H9 (cell line): ENCODE measurements at regions not wholly inside any gene's neighbourhood (a gene's known extent, or its start where the extent isn't known, plus 50 kb on each side); places are given as distances from the start of the nearest gene placed in this dataset.
A peak's percentile ranks its signal among the peaks of the same experiment; 100 is the strongest.

Source experiments
- DNase-seq: peaks from one replicate; pipeline ENCODE4 v3.0.0-alpha.2; 2017
- H2AFZ ChIP-seq: one replicate; pipeline ENCODE4 v1.6.1; 2013; ENCODE audit warnings: mild to moderate bottlenecking, low read length, control low read depth, moderate library complexity
- H2AK5ac ChIP-seq: 2 replicates; pipeline ENCODE4 v1.6.1; 2013; ENCODE audit warnings: low read length, control low read depth, mixed read lengths; ENCODE audit not compliant: insufficient read length
- H2BK120ac ChIP-seq: one replicate; pipeline ENCODE4 v1.6.1; 2013; ENCODE audit warnings: low read depth, mild to moderate bottlenecking, low read length, control low read depth, inconsistent platforms; ENCODE audit not compliant: poor library complexity, severe bottlenecking
- H2BK12ac ChIP-seq: 2 replicates; pipeline ENCODE4 v1.6.1; 2013; ENCODE audit warnings: low read length, control low read depth, mixed read lengths, low read depth; ENCODE audit not compliant: insufficient read length
- H2BK15ac ChIP-seq: 2 replicates; pipeline ENCODE4 v1.6.1; 2013; ENCODE audit warnings: low read depth, low read length, control low read depth
- H2BK20ac ChIP-seq: one replicate; pipeline ENCODE4 v1.6.1; 2013; ENCODE audit warnings: low read depth, mild to moderate bottlenecking, low read length, control low read depth, inconsistent platforms; ENCODE audit not compliant: poor library complexity, severe bottlenecking
- H2BK5ac ChIP-seq: 2 replicates; pipeline ENCODE4 v1.6.1; 2013; ENCODE audit warnings: low read length, control low read depth, mixed read lengths; ENCODE audit not compliant: insufficient read length
- H3K14ac ChIP-seq: 2 replicates; pipeline ENCODE4 v1.6.1; 2013; ENCODE audit warnings: low read length, control low read depth; ENCODE audit not compliant: insufficient read depth
- H3K18ac ChIP-seq: 2 replicates; pipeline ENCODE4 v1.6.1; 2013; ENCODE audit warnings: low read depth, mild to moderate bottlenecking, mixed read lengths, low read length, control low read depth; ENCODE audit not compliant: insufficient read length
- H3K23ac ChIP-seq: 2 replicates; pipeline ENCODE4 v1.6.1; 2013; ENCODE audit warnings: low read length, control low read depth, mixed read lengths, low read depth; ENCODE audit not compliant: insufficient read length
- H3K23me2 ChIP-seq: 2 replicates; pipeline ENCODE4 v1.6.1; 2013; ENCODE audit warnings: low read depth, mild to moderate bottlenecking, mixed read lengths, low read length, control low read depth; ENCODE audit not compliant: insufficient read length, poor library complexity, severe bottlenecking
- H3K27ac ChIP-seq: 2 replicates; pipeline ENCODE4 v1.5.1; 2013; ENCODE audit warnings: low read length, control low read depth, mixed read lengths, low read depth; ENCODE audit not compliant: insufficient read length
- H3K27me3 ChIP-seq: 2 replicates; pipeline ENCODE4 v1.6.1; 2013; ENCODE audit warnings: low read length, control low read depth, inconsistent platforms; ENCODE audit not compliant: insufficient read depth
- H3K4ac ChIP-seq: 2 replicates; pipeline ENCODE4 v1.6.1; 2013; ENCODE audit warnings: low read depth, mild to moderate bottlenecking, control low read depth, inconsistent platforms, low read length, moderate library complexity
- H3K4me1 ChIP-seq: 2 replicates; pipeline ENCODE4 v1.6.1; 2013; ENCODE audit warnings: low read length, control low read depth, inconsistent platforms; ENCODE audit not compliant: insufficient read depth
- H3K4me2 ChIP-seq: 2 replicates; pipeline ENCODE4 v1.6.1; 2013; ENCODE audit warnings: low read length, control low read depth, mixed read lengths; ENCODE audit not compliant: insufficient read length, insufficient read depth
- H3K56ac ChIP-seq: 2 replicates; pipeline ENCODE4 v1.6.1; 2013; ENCODE audit warnings: low read depth, mild to moderate bottlenecking, mixed read lengths, low read length, control low read depth; ENCODE audit not compliant: insufficient read length
- H3K79me1 ChIP-seq: 2 replicates; pipeline ENCODE4 v1.6.1; 2013; ENCODE audit warnings: low read depth, mild to moderate bottlenecking, moderate library complexity, low read length, control low read depth, inconsistent platforms; ENCODE audit not compliant: insufficient read depth, poor library complexity, severe bottlenecking
- H3K79me2 ChIP-seq: 2 replicates; pipeline ENCODE4 v1.6.1; 2013; ENCODE audit warnings: low read length, control low read depth, inconsistent platforms; ENCODE audit not compliant: insufficient read depth
- H3K9ac ChIP-seq: 2 replicates; pipeline ENCODE4 v1.6.1; 2013; ENCODE audit warnings: low read length, control low read depth, mixed read lengths; ENCODE audit not compliant: insufficient read length; ENCODE audit errors: extremely low read depth
- H3K9me3 ChIP-seq: one replicate; pipeline ENCODE4 v1.6.1; 2013; ENCODE audit warnings: low read depth, low read length, inconsistent platforms; ENCODE audit not compliant: control insufficient read depth
- H3T11ph ChIP-seq: one replicate; pipeline ENCODE4 v1.6.1; 2013; ENCODE audit warnings: mild to moderate bottlenecking, low read length, control low read depth, inconsistent platforms
- H4K20me1 ChIP-seq: one replicate; pipeline ENCODE4 v1.6.1; 2013; ENCODE audit not compliant: control insufficient read depth, insufficient read length, insufficient read depth
- H4K5ac ChIP-seq: 2 replicates; pipeline ENCODE4 v1.6.1; 2013; ENCODE audit warnings: low read depth, mild to moderate bottlenecking, mixed read lengths, low read length, control low read depth; ENCODE audit not compliant: insufficient read length
- H4K8ac ChIP-seq: replicated peaks from 2 replicates; pipeline ENCODE4 v1.6.1; 2013; ENCODE audit warnings: low read length, control low read depth, mixed read lengths, low read depth; ENCODE audit not compliant: insufficient read length
- H4K91ac ChIP-seq: 2 replicates; pipeline ENCODE4 v1.6.1; 2013; ENCODE audit warnings: low read depth, mild to moderate bottlenecking, moderate library complexity, mixed read lengths, low read length, control low read depth; ENCODE audit not compliant: insufficient read length
- H3K27ac Mint-ChIP-seq, 3 experiments: 2 replicates in 2 of 3; 3 replicates in 1 of 3; pipeline ENCODE4 v1.8.0; 2020 to 2021; ENCODE audit warnings: mixed read lengths in 3 of 3, mild to moderate bottlenecking in 1 of 3, moderate library complexity in 1 of 3
- H3K27me3 Mint-ChIP-seq: 2 replicates; pipeline ENCODE4 v1.8.0; 2021; ENCODE audit warnings: low read depth, mild to moderate bottlenecking, moderate library complexity, mixed read lengths
- H3K36me3 Mint-ChIP-seq, 3 experiments: 2 replicates in 2 of 3; 3 replicates in 1 of 3; pipeline ENCODE4 v1.8.0; 2020 to 2021; ENCODE audit warnings: low read depth in 3 of 3, mixed read lengths in 3 of 3; ENCODE audit not compliant: insufficient read depth in 1 of 3
- H3K4me1 Mint-ChIP-seq, 2 experiments: 2 replicates each; pipeline ENCODE4 v1.8.0; 2020; ENCODE audit warnings: mixed read lengths in 2 of 2
- H3K4me3 Mint-ChIP-seq, 2 experiments: 2 replicates in 1 of 2; 3 replicates in 1 of 2; pipeline ENCODE4 v1.8.0; 2020 to 2021; ENCODE audit warnings: mild to moderate bottlenecking in 2 of 2, mixed read lengths in 2 of 2, moderate library complexity in 1 of 2
- H3K9me3 Mint-ChIP-seq, 2 experiments: 2 replicates in 1 of 2; 3 replicates in 1 of 2; pipeline ENCODE4 v1.8.0; 2020; ENCODE audit warnings: mild to moderate bottlenecking in 2 of 2, mixed read lengths in 2 of 2, moderate library complexity in 1 of 2
- WGBS: extraction: QIAGEN DNeasy Blood & Tissue Kit; methylation state at CpG from one replicate; pipeline ENCODE4 v1.1.7; 2013; ENCODE audit warnings: missing lambda C conversion rate, low lambda C conversion rate, mixed read lengths; ENCODE audit not compliant: insufficient read length; ENCODE audit errors: extremely low coverage; 5-methylcytosine and 5-hydroxymethylcytosine counted together
- TF ChIP-seq, protein P1 (sequence below): fragments of 200-600 bp; sonication (generic); conservative IDR thresholded peaks from 3 replicates; pipeline ENCODE4 v1.8.0; 2021; ENCODE audit warnings: antibody characterized with exemption, mild to moderate bottlenecking

DNA sequence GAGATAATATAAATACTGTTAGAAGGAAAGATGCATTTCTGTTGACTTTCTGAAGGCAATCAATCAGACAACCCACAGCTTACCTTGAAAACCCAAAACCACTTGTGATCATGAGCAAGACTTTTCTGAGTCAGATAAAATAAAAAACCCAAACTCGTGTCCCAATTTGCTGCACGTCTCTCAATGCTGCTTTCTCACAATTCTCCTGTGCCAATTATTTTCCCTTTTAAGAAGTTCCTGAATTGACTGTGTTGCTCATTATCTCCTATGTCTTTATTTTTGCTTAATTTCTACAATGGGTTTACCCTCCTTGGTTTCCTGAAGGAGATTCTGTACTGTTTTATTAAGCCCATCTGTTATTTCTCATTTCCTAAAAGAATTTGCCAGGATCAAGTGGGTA is 1891.9 kb upstream of the PCDH10 start:
- Histone ChIP-seq H3K56ac (no peak overlapping the region), H3K79me1 (no peaks in the 10 kb centered on the region), H2AFZ (no peak overlapping the region), H4K5ac (no peak overlapping the region), H3K4ac (no peak overlapping the region), H3K23ac (no peak overlapping the region), H2BK120ac (no peak overlapping the region), H2AK5ac (no peak overlapping the region), H3K27me3 (no peaks in the 10 kb centered on the region), H3K9me3 (no peaks in the 10 kb centered on the region), H4K91ac (no peak overlapping the region), H2BK5ac (no peak overlapping the region), H3K4me2 (no peak overlapping the region), H2BK20ac (no peak overlapping the region), H3K4me1 (no peaks in the 10 kb centered on the region), H3K18ac (no peak overlapping the region), H4K8ac (no peak overlapping the region), H3K27ac (no peak overlapping the region), H3K79me2 (no peaks in the 10 kb centered on the region), H3K9ac (no peak overlapping the region), H3K14ac (no peak overlapping the region), H2BK15ac (no peak overlapping the region), H3T11ph (no peak overlapping the region), H2BK12ac (no peak overlapping the region), H3K23me2 (no peaks in the 10 kb centered on the region), H4K20me1 (no peaks in the 10 kb centered on the region)
- no peak for DNase-seq
- TF ChIP-seq, protein P1, sequence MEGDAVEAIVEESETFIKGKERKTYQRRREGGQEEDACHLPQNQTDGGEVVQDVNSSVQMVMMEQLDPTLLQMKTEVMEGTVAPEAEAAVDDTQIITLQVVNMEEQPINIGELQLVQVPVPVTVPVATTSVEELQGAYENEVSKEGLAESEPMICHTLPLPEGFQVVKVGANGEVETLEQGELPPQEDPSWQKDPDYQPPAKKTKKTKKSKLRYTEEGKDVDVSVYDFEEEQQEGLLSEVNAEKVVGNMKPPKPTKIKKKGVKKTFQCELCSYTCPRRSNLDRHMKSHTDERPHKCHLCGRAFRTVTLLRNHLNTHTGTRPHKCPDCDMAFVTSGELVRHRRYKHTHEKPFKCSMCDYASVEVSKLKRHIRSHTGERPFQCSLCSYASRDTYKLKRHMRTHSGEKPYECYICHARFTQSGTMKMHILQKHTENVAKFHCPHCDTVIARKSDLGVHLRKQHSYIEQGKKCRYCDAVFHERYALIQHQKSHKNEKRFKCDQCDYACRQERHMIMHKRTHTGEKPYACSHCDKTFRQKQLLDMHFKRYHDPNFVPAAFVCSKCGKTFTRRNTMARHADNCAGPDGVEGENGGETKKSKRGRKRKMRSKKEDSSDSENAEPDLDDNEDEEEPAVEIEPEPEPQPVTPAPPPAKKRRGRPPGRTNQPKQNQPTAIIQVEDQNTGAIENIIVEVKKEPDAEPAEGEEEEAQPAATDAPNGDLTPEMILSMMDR = no peak
- Mint-ChIP-seq H3K4me3 (no peak overlapping the region), H3K27me3 (no peaks in the 10 kb centered on the region), H3K4me1 (peaks cover 7 to 9% of the 10 kb centered on the region in 2 experiments; a peak in 3 of 4 replicates), H3K27ac (peak overlapping the region in 2 of 3 experiments; percentile 76 to 77; a peak in 2 of 7 replicates), H3K9me3 (0 out of 5 replicates have a peak, but pooled peaks cover 0 to 1% of the 10 kb centered on the region in 2 experiments), H3K36me3 (no peaks in the 10 kb centered on the region; a peak in 1 of 7 replicates)
- no CpG with 5 or more reads among the region's 2 CpGs for WGBS
